NB4 (cell line): ENCODE measurements at regions not wholly inside any gene's neighbourhood (a gene's known extent, or its start where the extent isn't known, plus 50 kb on each side); places are given as distances from the start of the nearest gene placed in this dataset.

ENCODE experiments used
- DNase-seq: peaks from one replicate; pipeline ENCODE4 v3.0.0; 2010; ENCODE audit warnings: low read depth
- H3K4me3 ChIP-seq: one replicate; pipeline ENCODE4 v1.5.1; 2011; ENCODE audit warnings: mild to moderate bottlenecking, low read depth, low read length, moderate library complexity
- MYC ChIP-seq: IDR thresholded peaks from 2 replicates; pipeline ENCODE4 v1.6.1; 2011; ENCODE audit warnings: low read depth, low read length
- POLR2A ChIP-seq: IDR thresholded peaks from 2 replicates; pipeline ENCODE4 v1.6.1; 2011; ENCODE audit warnings: mild to moderate bottlenecking; ENCODE audit not compliant: insufficient read length; ENCODE audit errors: extremely low read depth
- TF ChIP-seq, protein P1 (sequence below): IDR thresholded peaks from 2 replicates; pipeline ENCODE4 v1.6.1; 2011; ENCODE audit warnings: low read depth, low read length
- TF ChIP-seq, protein P2 (sequence below): IDR thresholded peaks from one replicate; pipeline ENCODE4 v1.5.1; 2012; ENCODE audit warnings: low read depth, low read length

DNA sequence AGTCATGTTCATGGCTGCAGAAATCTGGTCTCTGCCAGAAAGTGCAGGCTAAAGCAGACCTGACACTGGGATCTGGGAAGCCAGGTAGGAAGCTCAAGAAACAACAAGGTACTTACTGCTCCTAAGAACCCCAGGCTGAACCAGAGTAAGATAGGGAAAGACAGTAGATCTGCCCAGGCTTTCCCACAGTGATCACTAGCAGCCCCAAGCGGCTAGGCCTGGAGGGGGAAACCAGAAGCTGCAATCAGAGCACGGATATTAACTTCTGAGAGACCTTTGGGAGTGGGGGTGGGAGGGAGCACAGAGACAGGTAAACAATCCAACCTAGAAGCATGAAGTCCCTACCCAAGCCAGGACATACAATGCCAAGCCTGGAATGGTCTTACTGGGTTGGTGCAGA, 135.2 kb upstream of the C11orf58 start:
- no peak overlapping the region for H3K4me3 ChIP-seq
- TF ChIP-seq, protein P1, sequence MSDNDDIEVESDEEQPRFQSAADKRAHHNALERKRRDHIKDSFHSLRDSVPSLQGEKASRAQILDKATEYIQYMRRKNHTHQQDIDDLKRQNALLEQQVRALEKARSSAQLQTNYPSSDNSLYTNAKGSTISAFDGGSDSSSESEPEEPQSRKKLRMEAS: no peak
- TF ChIP-seq POLR2A: no peak
- no peak for TF ChIP-seq MYC
- TF ChIP-seq, protein P2, sequence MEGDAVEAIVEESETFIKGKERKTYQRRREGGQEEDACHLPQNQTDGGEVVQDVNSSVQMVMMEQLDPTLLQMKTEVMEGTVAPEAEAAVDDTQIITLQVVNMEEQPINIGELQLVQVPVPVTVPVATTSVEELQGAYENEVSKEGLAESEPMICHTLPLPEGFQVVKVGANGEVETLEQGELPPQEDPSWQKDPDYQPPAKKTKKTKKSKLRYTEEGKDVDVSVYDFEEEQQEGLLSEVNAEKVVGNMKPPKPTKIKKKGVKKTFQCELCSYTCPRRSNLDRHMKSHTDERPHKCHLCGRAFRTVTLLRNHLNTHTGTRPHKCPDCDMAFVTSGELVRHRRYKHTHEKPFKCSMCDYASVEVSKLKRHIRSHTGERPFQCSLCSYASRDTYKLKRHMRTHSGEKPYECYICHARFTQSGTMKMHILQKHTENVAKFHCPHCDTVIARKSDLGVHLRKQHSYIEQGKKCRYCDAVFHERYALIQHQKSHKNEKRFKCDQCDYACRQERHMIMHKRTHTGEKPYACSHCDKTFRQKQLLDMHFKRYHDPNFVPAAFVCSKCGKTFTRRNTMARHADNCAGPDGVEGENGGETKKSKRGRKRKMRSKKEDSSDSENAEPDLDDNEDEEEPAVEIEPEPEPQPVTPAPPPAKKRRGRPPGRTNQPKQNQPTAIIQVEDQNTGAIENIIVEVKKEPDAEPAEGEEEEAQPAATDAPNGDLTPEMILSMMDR: no peak
- no peak for DNase-seq

DNA sequence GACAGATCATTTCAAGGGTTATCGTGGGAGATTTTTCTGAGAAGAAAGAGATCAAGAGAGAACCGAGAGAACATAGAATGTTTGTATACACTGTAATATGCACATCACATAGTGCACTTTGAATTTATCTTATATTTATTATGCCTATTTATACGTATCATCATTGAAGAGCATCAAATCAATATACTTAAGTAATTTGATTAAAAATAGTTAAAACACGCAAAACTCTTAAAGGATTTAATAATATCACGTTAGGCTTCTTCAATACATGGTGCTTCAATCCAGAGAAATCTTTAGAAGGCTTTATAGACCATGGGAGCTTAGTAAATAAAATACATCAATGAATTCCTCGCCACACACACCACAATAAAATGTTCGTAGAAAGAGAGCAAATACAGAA, 139.5 kb upstream of the C11orf58 start:
- TF ChIP-seq, protein P1: no peak
- no peak for TF ChIP-seq POLR2A
- H3K4me3 ChIP-seq: no peak overlapping the region
- DNase-seq: no peak

DNA sequence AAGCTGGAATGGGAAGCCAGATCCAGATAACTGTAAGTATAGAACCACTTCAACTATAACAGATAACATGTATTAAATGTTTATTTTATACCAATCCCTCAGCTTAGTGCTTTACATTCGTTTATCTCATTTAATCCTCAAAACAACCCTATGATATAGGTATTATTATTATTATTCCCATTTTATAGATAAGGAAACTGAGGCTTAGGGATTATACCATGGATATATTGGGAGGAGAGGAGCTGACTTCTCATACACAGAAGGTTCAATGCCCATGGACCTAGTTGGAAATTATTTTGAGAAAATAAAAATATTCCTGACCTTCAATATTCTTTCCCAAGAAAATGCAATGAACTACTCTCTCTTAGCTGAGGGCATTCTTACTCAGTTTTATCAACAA, 140.4 kb upstream of the C11orf58 start:
- H3K4me3 ChIP-seq: no peak overlapping the region
- no peak for DNase-seq
- TF ChIP-seq, protein P2: no peak
- TF ChIP-seq, protein P1: no peak
- no peak for TF ChIP-seq POLR2A
- no peak for TF ChIP-seq MYC

DNA sequence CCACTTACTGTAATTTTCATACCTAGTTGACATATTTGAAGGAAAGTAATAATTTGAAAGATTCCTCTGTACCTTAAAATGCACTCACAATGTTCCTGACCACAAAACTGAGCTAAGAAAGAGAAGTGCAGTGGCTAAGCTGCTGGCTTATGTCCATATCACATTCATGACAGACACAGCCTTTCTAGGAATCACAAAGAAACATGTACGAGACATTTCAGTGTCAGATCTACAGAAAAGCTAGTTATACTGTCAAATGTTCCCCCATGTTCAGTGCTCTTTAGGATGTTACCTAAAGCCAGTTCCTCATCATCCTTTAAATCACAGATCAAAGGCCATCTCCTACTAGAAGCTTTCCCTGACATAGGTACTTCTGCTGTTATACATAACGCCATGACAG, 142.2 kb upstream of the C11orf58 start:
- TF ChIP-seq MYC (no peak), POLR2A (no peak)
- TF ChIP-seq, protein P1: no peak
- TF ChIP-seq, protein P2: no peak
- H3K4me3 ChIP-seq: no peak overlapping the region
- DNase-seq: no peak

DNA sequence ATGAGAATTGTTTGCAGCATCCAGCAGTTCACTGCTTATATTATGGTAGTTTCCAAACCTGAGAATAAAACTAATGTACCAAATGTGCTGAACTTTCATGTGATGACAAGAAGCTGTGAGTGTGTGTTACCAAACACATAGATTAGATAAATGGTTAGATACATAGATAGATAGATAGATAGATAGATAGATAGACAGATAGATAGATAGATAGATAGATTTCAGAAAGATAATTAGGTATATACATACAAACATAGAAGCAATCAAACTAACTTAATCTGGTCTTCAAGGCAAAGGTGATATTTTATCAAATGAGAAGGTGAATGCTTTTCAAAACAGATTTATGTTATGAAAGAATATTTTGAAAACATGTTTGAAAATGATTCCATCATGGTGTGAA, 147.3 kb upstream of the C11orf58 start:
- DNase-seq: no peak
- H3K4me3 ChIP-seq: no peak overlapping the region
- TF ChIP-seq POLR2A (no peak), MYC (no peak)
- TF ChIP-seq, protein P2: no peak
- TF ChIP-seq, protein P1: no peak

DNA sequence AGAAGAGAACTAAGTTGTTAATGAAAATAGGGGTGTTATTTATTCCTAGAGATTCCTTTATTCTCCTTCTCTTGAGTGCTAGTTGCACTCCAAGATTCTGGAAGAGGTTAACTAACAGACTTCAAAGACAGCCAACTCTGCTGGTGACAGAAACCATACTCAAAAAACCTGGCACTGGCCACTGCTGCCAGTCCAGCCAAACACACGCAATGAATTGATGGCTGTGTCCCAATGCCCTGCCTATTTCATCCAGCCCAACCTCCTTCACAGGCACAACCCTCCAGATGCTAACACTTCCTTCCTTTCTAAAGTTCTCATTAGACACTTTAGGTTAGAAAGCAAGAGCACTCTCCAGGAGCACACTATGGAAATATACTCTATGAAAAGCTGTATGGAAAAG, 150.8 kb upstream of the C11orf58 start:
- no peak for TF ChIP-seq POLR2A
- TF ChIP-seq, protein P1: no peak
- no peak for TF ChIP-seq MYC
- TF ChIP-seq, protein P2: no peak
- DNase-seq: no peak
- no peak overlapping the region for H3K4me3 ChIP-seq
